Left ventricle myocardium inferior (tissue), 1 donor: ENCODE measurements at regions not wholly inside any gene's neighbourhood (a gene's known extent, or its start where the extent isn't known, plus 50 kb on each side); places are given as distances from the start of the nearest gene placed in this dataset.

Experiments
- DNase-seq: peaks from one replicate; pipeline ENCODE4 v3.0.0-alpha.2; 2020
- H3K27ac ChIP-seq: fragments of 200-600 bp; replicated peaks from 2 replicates; pipeline ENCODE4 v1.8.0; 2021
- H3K27me3 ChIP-seq: fragments of 200-600 bp; 2 replicates; pipeline ENCODE4 v1.8.0; 2021; ENCODE audit warnings: low read depth
- H3K36me3 ChIP-seq: fragments of 200-600 bp; 2 replicates; pipeline ENCODE4 v1.8.0; 2021
- H3K4me1 ChIP-seq: fragments of 200-600 bp; 2 replicates; pipeline ENCODE4 v1.8.0; 2021
- H3K4me3 ChIP-seq: fragments of 200-600 bp; 2 replicates; pipeline ENCODE4 v1.8.0; 2021; ENCODE audit warnings: mild to moderate bottlenecking, moderate library complexity
- H3K9me3 ChIP-seq: fragments of 200-600 bp; replicated peaks from 2 replicates; pipeline ENCODE4 v1.8.0; 2021
- CTCF ChIP-seq: fragments of 200-600 bp; IDR thresholded peaks from 2 replicates; pipeline ENCODE4 v1.8.0; 2021; ENCODE audit warnings: antibody characterized with exemption, mild to moderate bottlenecking, borderline replicate concordance
- intact Hi-C: fragments of 100-400 bp; cut with micrococcal nuclease; formaldehyde crosslinking; loops from one replicate; pipeline ENCODE4 v1.11.0; 2022
- donor health status: DM: no; HTN: yes; CAD: no; lungs with severe emphysema.

- Histone ChIP-seq H3K36me3 (no peaks in the 10 kb centered on the region), H3K27me3 (no peaks in the 10 kb centered on the region), H3K4me3 (no peak overlapping the region), H3K27ac (no peak overlapping the region), H3K4me1 (no peaks in the 10 kb centered on the region), H3K9me3 (no peaks in the 10 kb centered on the region)
- intact Hi-C loops = no loop called here
- no peak for TF ChIP-seq CTCF
- DNase-seq = no peak
These were observed 579.5 kb downstream of the PYDC2 start for GRCh38 chr3:192040282-192041043.

- intact Hi-C loops = no loop called here
- Histone ChIP-seq H3K27ac (no peak overlapping the region), H3K9me3 (no peaks in the 10 kb centered on the region), H3K4me1 (no peaks in the 10 kb centered on the region), H3K36me3 (no peaks in the 10 kb centered on the region), H3K27me3 (no peaks in the 10 kb centered on the region), H3K4me3 (no peak overlapping the region)
- DNase-seq = no peak
- TF ChIP-seq CTCF = no peak
These were observed 581.2 kb downstream of the PYDC2 start for GRCh38 chr3:192042116-192042515.

- H3K27ac ChIP-seq = peak overlapping the region; percentile 58
- H3K9me3 ChIP-seq = no peaks in the 10 kb centered on the region
- DNase-seq = no peak
These were observed 593.9 kb downstream of the PYDC2 start for GRCh38 chr3:192054881-192055280.

GRCh38 chr3:192055946-192056345 is 595.0 kb downstream of the PYDC2 start:
- no peaks in the 10 kb centered on the region for H3K27me3 ChIP-seq
- no peak overlapping the region for H3K4me3 ChIP-seq
- H3K4me1 ChIP-seq = peaks cover 8% of the 10 kb centered on the region
- H3K9me3 ChIP-seq = no peaks in the 10 kb centered on the region
- no peaks in the 10 kb centered on the region for H3K36me3 ChIP-seq
- peak overlapping the region; percentile 58 for H3K27ac ChIP-seq
- no peak for TF ChIP-seq CTCF
- intact Hi-C loops = no loop called here
- no peak for DNase-seq

More at GRCh38 chr3:192054881-192055280, 593.9 kb downstream of the PYDC2 start:
- no peak for TF ChIP-seq CTCF
- Histone ChIP-seq H3K4me1 (peaks cover 8% of the 10 kb centered on the region), H3K27me3 (no peaks in the 10 kb centered on the region), H3K36me3 (no peaks in the 10 kb centered on the region), H3K4me3 (no peak overlapping the region)
- intact Hi-C loops = no loop called here

GRCh38 chr3:192057261-192057660 is 596.3 kb downstream of the PYDC2 start:
- H3K36me3 ChIP-seq = no peaks in the 10 kb centered on the region
- no peak overlapping the region for H3K4me3 ChIP-seq
- H3K27ac ChIP-seq = no peak overlapping the region
- DNase-seq = no peak
- no peaks in the 10 kb centered on the region for H3K27me3 ChIP-seq
- peaks cover 8% of the 10 kb centered on the region for H3K4me1 ChIP-seq
- H3K9me3 ChIP-seq = no peaks in the 10 kb centered on the region
- intact Hi-C loops = no loop called here
- TF ChIP-seq CTCF = no peak
